ENCODE measurements at regions not wholly inside any gene's neighbourhood (a gene's known extent, or its start where the extent isn't known, plus 50 kb on each side); places are given as distances from the start of the nearest gene placed in this dataset.

DNA sequence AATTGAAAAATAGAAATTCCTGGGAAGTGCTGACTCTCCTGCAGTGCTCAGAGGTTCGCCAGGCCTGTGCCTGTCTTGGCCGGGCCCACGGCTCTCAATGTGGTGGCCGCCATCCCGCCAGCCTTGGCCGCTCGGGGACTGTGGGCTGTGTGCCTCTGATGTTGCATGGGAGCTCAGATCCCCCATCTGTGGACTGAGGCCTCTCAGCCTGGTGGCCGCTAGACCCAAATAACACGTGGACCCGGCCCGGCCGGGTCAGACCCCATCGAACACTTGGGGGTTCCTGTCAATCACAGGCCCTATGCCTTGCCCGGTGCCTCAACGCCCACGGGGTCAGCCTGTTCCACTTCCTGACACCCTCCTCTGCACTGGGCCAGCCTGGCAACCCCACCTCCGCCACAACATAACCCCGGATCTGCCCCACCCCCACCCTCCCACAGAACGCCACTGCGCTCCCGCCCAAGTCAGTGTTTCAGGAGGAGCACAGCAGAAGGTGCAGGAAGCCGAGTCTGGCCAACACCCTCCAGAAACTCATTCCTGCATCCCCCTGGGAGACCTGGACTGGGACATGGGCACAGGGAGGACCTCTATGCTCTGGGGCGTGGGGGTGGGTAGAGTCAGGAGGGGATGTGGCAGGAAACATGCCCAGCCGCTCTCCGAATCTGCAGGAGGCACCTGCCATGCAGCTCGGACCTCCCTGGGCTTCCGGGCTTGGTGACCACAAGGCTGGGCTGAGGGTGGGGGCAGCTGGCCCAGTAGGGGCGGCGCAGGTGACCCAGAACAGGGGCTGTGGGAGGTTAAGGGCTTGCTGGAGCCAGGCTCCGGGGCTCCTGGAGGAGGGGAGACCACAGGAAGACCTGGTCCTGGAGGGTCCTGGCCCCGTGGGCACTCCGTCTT is 98.7 kb upstream of the BHLHE23 start:
- H3K27ac ChIP-seq (ENCODE audit: insufficient read depth, low read length, poor library complexity, severe bottlenecking): no peak overlapping the region
- peaks cover 3% of the 10 kb centered on the region for H3K4me1 ChIP-seq (ENCODE audit: control insufficient read depth, insufficient read depth, low read length, poor library complexity, severe bottlenecking)
- H3K4me3 ChIP-seq (ENCODE audit: insufficient read depth, low read depth, low read length, poor library complexity, severe bottlenecking): no peak overlapping the region
- no peaks in the 10 kb centered on the region for H3K27me3 ChIP-seq (replicated peaks; ENCODE audit: control insufficient read depth, insufficient read depth, low read length, poor library complexity, severe bottlenecking)
- no peaks in the 10 kb centered on the region for H3K9me3 ChIP-seq (ENCODE audit: control insufficient read depth, low read length)
- H3K36me3 ChIP-seq (ENCODE audit: control insufficient read depth, insufficient read depth, low read length): no peaks in the 10 kb centered on the region
- DNase-seq: no peak

DNA sequence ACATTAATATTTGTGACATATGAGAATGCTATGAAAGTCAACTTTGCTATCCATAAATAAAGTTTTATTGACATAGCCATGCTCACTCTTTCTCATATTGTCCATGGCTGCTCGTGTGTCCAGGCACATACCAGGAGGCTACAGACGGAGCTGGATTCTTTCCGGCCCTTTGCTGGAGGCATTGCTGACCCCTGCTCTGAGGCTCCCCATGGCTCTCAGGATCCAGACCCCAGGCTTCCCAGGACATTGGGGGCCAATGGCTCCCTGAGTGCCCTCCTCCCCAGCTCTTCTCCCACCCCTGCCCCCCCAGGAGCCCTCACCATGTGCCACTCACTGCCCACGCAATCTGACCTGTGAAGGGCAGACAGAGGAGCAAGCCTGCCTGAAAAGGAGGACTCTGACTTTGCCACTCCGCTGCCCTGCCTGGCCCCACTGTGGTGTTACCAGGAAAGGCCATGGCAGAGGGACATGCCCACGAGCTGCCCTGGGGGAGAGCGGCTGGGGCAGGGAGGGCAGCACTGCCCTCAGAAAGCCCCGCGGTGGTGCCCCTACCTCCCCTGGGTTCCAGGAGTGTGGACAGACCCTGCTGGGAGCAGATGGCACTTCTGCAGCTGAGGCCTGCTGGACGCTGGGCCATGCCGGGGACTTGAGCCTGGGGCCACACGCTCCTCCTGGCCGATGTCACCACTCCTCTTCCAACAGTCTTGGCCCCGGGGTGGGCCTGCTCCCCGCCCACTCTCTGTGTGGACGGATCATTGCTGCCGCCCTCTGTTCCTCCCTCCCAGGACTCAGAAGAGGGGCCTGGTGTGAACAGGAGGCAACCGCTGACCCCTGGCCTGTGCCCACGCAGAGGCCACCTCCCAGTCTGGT is 97.8 kb upstream of the BHLHE23 start:
- Histone ChIP-seq H3K27me3 (replicated peaks; ENCODE audit: control insufficient read depth, insufficient read depth, low read length, poor library complexity, severe bottlenecking) (no peaks in the 10 kb centered on the region), H3K4me1 (ENCODE audit: control insufficient read depth, insufficient read depth, low read length, poor library complexity, severe bottlenecking) (peaks cover 3% of the 10 kb centered on the region)

DNA sequence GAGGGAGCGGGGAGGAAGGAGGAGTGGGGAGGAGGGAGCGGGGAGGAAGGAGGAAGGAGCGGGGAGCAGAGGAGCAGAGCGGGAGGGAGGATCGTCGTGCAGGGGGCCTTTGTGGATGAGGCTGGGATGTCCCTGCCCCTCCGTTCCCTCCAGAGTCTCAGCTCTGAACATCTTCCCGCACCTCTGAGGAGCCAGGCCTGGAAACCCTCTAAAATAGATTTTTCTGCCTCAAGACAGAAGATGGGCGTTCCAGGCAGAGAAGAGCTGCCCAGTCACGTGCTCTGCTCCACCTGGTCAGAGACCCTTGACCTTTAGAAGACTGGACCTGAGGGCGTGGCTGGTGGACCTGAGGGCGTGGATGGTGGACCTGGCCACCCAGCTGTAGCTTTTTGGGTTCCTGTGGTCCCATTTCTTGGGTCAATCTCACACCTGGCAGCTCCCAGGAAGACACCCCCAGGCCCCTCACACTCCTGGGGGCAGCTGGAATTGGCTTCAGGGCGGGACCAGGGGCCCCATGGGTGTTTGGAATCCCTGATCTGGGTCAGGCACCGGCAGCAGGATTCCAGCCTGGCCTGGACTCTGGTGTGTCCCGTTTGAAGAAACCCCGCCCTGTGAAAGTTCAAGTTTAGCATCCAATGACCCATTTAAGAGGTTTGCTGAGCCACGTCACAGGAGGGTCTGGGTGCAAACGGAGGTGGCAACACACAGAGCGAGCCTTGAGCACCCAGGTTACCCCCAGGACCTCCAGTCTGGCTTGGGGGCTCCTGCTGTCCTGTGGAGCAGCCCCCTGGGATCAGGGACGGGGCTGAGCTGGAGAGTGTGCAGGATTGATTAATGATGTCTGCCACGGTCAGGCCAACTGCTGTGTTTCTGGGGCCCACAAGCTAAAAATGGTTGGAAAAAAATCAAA is 96.9 kb upstream of the BHLHE23 start:
- no peaks in the 10 kb centered on the region for H3K36me3 ChIP-seq (ENCODE audit: control insufficient read depth, insufficient read depth, low read length)
- peak overlapping the region; percentile 84 for H3K27ac ChIP-seq (ENCODE audit: insufficient read depth, low read length, poor library complexity, severe bottlenecking)
- DNase-seq: peak in 2 of 3 donors; percentile 16 to 21
- H3K4me1 ChIP-seq (ENCODE audit: control insufficient read depth, insufficient read depth, low read length, poor library complexity, severe bottlenecking): peaks cover 3% of the 10 kb centered on the region
- no peaks in the 10 kb centered on the region for H3K9me3 ChIP-seq (ENCODE audit: control insufficient read depth, low read length)
- no peaks in the 10 kb centered on the region for H3K27me3 ChIP-seq (replicated peaks; ENCODE audit: control insufficient read depth, insufficient read depth, low read length, poor library complexity, severe bottlenecking)
- no peak overlapping the region for H3K4me3 ChIP-seq (ENCODE audit: insufficient read depth, low read depth, low read length, poor library complexity, severe bottlenecking)

More for the DNA sequence above, 97.8 kb upstream of the BHLHE23 start:
- Histone ChIP-seq H3K4me3 (ENCODE audit: insufficient read depth, low read depth, low read length, poor library complexity, severe bottlenecking) (no peak overlapping the region), H3K36me3 (ENCODE audit: control insufficient read depth, insufficient read depth, low read length) (no peaks in the 10 kb centered on the region), H3K27ac (ENCODE audit: insufficient read depth, low read length, poor library complexity, severe bottlenecking) (no peak overlapping the region), H3K9me3 (ENCODE audit: control insufficient read depth, low read length) (no peaks in the 10 kb centered on the region)
- no peak for DNase-seq

DNA sequence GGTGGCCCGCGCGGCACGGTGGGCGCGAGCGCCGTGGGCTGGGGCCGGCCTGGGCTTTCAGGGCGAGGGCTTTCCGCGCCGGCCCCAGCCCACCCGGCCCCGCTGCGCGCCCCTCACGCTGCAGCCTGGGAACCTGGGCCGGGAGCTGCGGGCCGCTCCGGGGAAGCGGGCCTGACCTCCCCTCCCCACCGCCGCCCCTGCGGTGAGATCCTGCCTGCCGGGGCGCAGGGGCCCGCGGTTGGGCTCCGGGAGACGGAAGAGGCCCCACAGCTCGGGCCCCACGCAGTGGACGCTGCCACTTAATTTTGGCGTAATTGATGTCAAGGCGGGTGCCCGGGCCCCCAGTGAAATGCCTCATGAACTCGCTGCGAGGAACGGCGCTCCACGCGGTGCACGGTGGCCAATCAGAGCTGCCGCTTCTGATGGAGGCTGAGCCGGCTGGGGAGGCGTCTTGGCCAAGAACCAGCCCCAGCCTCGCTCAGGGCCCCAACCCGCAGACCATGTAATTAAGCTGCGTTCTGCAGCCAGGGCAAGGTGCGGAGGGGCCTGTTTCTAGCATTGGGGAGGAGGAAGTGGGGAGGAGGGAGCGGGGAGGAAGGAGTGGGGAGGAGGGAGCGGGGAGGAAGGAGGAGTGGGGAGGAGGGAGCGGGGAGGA is 96.1 kb upstream of the BHLHE23 start:
- Histone ChIP-seq H3K27ac (ENCODE audit: insufficient read depth, low read length, poor library complexity, severe bottlenecking) (peak overlapping the region; percentile 84), H3K4me1 (ENCODE audit: control insufficient read depth, insufficient read depth, low read length, poor library complexity, severe bottlenecking) (peaks cover 3% of the 10 kb centered on the region), H3K4me3 (ENCODE audit: insufficient read depth, low read depth, low read length, poor library complexity, severe bottlenecking) (peak overlapping the region; percentile 87), H3K36me3 (ENCODE audit: control insufficient read depth, insufficient read depth, low read length) (no peaks in the 10 kb centered on the region), H3K9me3 (ENCODE audit: control insufficient read depth, low read length) (no peaks in the 10 kb centered on the region), H3K27me3 (replicated peaks; ENCODE audit: control insufficient read depth, insufficient read depth, low read length, poor library complexity, severe bottlenecking) (no peaks in the 10 kb centered on the region)
- DNase-seq: peak; percentile 48 to 54 (median 50)

DNA sequence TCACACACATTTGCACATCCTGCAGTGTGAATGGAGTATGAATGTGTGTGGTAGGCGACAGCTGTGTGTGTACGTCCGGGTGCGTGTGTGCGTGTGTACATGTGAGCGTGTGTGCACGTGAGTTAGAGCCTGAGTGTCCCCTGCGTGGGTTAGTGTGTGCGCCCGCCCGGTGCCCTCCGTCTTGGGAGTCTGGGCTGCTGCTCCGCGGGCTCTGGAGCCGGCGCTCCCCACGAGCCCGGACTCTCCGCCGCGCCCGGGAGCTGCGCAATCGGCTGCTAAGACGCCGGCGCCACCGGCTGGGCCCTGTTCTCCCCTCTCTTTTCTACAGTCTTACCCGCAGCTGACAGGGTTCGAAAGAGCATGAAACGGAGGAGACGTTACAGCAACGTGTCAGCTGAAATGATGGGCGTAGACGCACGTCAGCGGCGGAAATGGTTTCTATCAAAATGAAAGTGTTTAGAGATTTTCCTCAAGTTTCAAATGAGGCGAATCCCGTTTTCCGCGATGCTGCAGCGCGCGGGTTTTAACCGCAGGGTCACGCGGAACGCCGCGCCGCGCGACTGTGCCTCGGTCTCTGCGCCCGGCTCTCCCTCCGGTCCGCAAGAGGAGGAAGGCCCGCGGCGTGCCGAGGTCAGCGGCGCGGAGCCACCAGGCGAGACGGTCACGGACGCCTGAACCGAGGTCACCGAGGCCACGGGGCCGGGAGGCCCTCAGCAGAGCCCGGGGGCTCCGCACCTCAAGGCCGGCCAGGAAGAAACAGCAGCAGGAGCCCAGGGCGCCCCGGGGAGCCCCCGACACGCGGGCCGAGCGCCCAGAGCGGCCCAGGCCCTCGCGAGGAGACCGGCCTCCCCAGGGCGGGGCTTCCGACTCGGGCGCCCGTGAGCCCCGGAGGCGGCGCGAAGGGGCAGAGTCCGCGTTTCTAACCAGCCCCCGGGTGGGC is 95.3 kb upstream of the BHLHE23 start:
- Histone ChIP-seq H3K9me3 (ENCODE audit: control insufficient read depth, low read length) (no peaks in the 10 kb centered on the region), H3K4me1 (ENCODE audit: control insufficient read depth, insufficient read depth, low read length, poor library complexity, severe bottlenecking) (peaks cover 3% of the 10 kb centered on the region), H3K27ac (ENCODE audit: insufficient read depth, low read length, poor library complexity, severe bottlenecking) (peak overlapping the region; percentile 84), H3K27me3 (replicated peaks; ENCODE audit: control insufficient read depth, insufficient read depth, low read length, poor library complexity, severe bottlenecking) (no peaks in the 10 kb centered on the region), H3K4me3 (ENCODE audit: insufficient read depth, low read depth, low read length, poor library complexity, severe bottlenecking) (peak overlapping the region; percentile 87), H3K36me3 (ENCODE audit: control insufficient read depth, insufficient read depth, low read length) (no peaks in the 10 kb centered on the region)
- peak; percentile 40 to 44 (median 42) for DNase-seq

DNA sequence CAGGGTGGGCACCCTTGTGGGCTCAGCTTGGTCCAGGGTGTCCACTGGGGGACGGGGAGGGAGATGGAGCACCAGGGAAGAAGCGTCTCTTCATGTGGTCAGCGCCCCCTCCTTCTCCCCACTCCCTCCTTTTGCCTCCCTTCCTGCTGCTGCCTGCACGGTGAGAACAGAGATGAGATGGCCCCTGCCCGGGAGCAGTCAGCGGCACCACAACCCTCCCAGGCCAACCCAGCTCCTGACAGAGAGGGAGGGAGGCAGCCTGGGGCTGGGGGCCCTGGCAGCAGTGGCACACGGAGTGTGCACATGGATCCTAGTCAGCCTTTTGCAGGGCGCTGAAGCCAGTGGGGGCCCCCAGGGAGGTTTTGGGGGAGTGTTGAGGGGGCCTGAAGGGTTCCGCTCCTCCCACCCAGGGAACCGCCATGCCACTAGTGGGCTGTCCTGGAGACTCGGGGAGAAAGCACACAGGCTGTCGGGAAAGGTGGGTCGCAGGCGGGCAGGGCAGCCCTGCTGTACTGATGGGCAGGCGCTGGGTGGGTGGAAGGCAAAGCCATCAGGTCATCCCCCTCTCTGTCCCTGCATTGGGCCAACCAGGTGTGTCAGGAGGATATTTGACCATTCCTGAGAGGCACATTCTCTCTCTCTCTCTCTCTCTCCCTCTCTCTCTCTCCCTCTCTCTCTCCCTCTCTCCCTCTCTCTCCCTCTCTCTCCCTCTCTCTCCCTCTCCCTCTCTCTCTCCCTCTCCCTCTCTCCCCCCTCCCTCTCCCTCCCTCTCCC is 94.3 kb upstream of the BHLHE23 start:
- no peaks in the 10 kb centered on the region for H3K27me3 ChIP-seq (replicated peaks; ENCODE audit: control insufficient read depth, insufficient read depth, low read length, poor library complexity, severe bottlenecking)
- no peaks in the 10 kb centered on the region for H3K9me3 ChIP-seq (ENCODE audit: control insufficient read depth, low read length)
- DNase-seq: no peak
- H3K27ac ChIP-seq (ENCODE audit: insufficient read depth, low read length, poor library complexity, severe bottlenecking): peak overlapping the region; percentile 84
- H3K4me3 ChIP-seq (ENCODE audit: insufficient read depth, low read depth, low read length, poor library complexity, severe bottlenecking): peak overlapping the region; percentile 87
- H3K4me1 ChIP-seq (ENCODE audit: control insufficient read depth, insufficient read depth, low read length, poor library complexity, severe bottlenecking): peaks cover 3% of the 10 kb centered on the region
- no peaks in the 10 kb centered on the region for H3K36me3 ChIP-seq (ENCODE audit: control insufficient read depth, insufficient read depth, low read length)

- no peaks in the 10 kb centered on the region for H3K27me3 ChIP-seq (replicated peaks; ENCODE audit: control insufficient read depth, insufficient read depth, low read length, poor library complexity, severe bottlenecking)
- DNase-seq: no peak
- H3K9me3 ChIP-seq (ENCODE audit: control insufficient read depth, low read length): no peaks in the 10 kb centered on the region
These were observed 93.6 kb upstream of the BHLHE23 start for GRCh38 chr20:63100174-63100925.

More at GRCh38 chr20:63100174-63100925, 93.6 kb upstream of the BHLHE23 start:
- Histone ChIP-seq H3K4me3 (ENCODE audit: insufficient read depth, low read depth, low read length, poor library complexity, severe bottlenecking) (no peak overlapping the region), H3K36me3 (ENCODE audit: control insufficient read depth, insufficient read depth, low read length) (no peaks in the 10 kb centered on the region), H3K4me1 (ENCODE audit: control insufficient read depth, insufficient read depth, low read length, poor library complexity, severe bottlenecking) (peaks cover 3% of the 10 kb centered on the region), H3K27ac (ENCODE audit: insufficient read depth, low read length, poor library complexity, severe bottlenecking) (no peak overlapping the region)
